Stimulated activated CD4-positive, alpha-beta T cell treated with anti-CD3 and anti-CD28 coated beads, Interleukin-2, amount 100 ng/mL, for 4 hours (primary cell): ENCODE measurements at regions not wholly inside any gene's neighbourhood (a gene's known extent, or its start where the extent isn't known, plus 50 kb on each side); places are given as distances from the start of the nearest gene placed in this dataset.
"Not testable (repeated sequence)": the region's sequence is repeated elsewhere in the genome, so short reads cannot be mapped to it uniquely, and the experiment has no call there.

ENCODE experiments used
- DNase-seq: peaks from one replicate; pipeline ENCODE4 v3.0.0-alpha.2; 2020; ENCODE audit warnings: low read depth

DNA sequence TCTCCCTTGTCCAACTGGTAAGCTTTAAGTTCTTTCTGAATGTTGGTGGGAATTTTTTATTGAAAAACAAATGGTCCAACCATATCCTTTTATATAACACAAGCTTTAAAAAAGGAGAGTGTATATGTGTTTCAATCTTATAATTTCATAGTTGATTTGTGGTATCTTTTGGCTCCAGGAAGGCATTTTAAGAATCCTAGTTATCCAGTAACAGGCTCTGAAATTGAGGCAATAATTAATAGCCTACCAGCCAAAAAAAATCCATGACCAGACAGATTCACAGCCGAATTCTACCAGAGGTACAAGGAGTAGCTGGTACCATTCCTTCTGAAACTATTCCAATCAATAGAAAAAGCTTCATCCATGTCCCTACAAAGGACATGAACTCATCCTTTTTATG lies 141.6 kb downstream of the FZD1 start:
- not testable (repeated sequence) for DNase-seq

DNA sequence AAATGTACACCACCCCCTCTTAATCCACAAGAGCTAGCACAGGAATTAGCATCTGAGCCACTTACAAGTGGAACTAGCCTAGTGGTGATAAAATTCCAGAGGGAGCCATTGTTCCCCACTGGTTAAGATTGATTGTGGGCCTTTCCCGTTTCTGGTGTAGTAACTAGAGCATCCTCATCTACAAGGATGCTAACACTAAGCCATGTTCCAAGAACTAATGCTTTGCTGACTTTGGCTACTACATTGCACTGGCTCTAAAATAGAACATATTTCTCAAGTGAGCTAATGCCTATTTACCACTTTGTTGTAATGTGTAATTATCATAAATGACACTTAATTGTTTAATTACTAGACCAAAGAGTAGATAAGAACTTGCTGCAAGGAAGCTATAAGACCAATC lies 143.7 kb downstream of the FZD1 start:
- DNase-seq, result no peak

DNA sequence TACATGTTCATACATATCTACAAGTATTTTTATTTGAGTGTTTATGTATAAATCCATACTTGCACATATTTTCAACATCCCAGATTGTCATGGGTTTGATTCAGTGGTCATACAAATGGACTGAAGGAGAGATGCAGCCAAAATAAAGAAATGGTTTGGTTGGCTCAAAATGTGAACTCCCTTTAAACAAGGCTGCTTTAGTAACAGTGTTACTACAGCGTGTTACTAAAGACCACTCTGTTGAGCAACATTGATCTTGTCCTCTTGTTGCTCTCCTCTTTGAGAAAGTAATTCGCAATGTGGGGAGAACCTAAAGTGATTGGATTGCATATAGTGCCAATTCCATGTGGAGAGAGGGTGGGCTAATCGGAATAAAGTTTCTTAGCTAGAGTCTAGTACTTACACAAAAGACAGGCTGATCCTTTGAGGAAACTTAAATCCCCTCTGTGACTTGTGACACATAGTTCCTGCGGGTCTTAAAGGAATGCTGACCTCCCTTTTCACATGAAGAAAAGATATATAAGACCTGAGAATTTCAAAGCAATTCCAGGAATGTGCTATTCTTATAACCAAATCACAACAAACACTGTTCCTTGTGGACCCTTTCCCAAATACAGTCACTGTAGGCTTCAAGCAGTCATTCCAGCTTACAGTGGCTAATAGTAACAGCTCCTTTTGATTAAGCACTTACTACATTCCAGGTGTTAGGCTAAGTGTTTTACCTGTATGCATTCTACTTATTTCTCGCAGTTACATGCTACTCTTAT lies 144.3 kb downstream of the FZD1 start:
- DNase-seq, result no peak

DNA sequence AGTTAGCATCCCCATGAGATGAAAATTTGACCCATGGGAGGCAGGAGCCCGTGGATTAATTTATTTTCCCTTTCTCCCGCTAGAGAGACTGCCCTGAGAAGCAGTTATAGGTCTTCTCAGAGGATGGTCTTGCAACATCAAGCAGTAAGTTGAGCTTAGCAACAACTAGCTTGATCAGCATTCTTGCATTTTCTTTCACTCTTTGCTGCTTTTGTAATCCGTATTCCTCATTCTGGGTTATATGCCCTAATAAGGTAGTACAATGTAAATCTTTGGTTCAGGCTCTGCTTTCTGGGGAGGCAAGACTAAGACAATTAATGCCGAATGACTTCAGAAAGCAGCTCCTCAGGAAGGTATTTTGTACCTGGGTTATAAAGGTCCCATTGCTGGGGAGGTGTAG lies 146.8 kb downstream of the FZD1 start:
- DNase-seq, result no peak

DNA sequence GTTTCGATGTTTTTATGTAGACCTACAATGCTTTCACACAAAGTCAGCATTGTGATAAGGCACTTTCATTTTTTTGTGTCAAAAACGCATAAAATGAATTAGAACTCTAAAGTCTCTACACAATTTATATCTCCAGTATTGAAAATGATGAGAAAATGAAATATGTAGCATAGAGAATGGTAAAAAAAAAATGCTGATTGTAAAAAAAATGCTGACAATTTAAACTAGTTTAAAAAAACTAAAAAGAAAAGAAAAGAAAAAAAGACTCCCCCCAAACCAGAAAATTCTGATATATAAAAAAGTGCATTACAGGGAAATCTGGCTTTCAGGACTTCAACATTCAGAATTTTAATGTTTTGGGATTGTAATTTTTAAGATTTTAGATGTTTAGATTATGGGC lies 148.1 kb downstream of the FZD1 start:
- DNase-seq, result no peak

DNA sequence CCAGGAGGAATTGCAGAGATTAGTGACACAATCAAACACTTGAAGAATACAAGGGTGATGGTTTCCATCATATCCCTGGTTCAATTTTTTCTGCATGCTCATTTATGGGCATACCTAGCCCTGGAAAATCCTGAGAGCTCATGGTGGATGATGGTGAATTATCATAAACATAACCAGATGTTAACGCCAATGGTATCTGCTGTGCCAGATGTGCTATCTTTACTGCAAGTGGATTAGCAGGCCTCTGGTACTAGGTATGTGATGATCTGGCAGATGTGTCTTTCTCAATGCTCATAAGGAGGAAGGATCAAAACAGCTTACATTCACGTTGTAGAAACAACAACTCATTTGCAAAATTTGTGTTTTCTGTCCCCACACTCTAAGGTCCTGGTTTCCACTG lies 150.5 kb downstream of the FZD1 start:
- DNase-seq, result no peak

DNA sequence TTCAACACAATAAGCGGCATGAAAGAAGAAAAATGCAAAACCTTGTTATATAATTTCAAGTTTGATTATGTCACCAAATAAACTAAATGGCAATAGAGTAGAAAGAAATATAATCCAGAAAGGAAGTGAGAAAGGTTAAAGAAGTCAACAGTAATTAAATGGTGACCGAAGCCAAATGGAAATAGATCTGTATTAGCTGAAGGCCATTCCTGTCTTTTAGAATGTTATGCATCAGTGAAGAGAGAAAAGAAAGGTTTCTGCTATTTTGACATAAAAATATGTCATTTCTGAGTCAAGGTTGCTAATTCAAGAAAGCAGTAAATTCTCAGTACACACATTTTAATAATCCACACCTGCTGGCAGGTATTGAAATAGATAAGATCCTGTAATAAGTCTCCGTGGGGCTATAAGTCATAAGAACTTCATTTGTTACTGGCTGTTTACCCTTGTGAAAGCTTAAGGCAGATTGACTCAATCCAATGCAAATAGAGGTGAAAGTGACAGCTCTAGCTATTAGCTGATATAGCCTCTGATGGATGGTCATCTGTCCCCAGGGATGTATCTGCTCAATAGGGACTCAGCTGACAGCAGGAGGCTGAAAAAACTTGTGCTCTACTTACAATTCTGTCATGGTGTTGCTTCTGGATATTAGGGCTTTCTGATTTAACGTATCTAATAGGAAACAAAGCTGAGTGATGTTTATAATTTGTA lies 152.1 kb downstream of the FZD1 start:
- DNase-seq, result no peak

DNA sequence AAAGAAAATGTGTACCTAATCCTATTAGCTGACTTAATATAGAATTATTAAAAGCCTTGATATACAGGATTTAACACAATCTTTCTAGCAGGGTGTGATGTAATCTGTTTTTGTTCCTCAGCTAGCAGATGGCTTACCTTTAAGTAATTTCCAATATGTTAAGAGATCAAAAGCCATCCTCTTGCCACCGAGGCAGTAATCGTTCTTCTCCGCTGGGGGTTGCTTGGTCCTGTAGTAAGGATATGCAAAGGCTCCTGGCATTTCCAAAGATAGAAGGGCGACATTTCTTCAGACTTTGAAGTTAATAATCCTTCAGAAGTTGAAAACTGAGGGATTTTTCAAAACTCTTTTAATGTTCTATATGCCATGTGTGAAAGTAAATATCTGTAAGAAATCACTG lies 156.4 kb downstream of the FZD1 start:
- DNase-seq, result no peak

DNA sequence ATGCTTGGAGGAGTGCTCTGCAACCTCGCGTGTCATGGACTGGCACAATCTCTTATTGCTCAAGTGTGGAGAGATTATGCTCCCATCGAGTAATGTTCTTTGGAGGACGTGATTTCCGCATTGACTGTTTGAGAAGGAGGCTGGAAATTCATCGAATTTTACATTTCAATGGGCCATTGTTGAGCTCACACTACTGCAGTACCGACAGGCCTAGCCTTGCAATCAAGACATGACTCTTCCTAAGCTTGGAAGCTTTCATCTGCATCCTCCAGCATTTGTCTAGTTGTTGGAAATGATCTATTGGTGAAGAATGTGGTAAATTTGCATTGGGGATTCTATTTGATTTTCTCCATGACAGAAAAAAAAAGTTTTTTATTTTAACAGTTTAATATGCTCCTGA lies 156.8 kb downstream of the FZD1 start:
- DNase-seq, result no peak

DNA sequence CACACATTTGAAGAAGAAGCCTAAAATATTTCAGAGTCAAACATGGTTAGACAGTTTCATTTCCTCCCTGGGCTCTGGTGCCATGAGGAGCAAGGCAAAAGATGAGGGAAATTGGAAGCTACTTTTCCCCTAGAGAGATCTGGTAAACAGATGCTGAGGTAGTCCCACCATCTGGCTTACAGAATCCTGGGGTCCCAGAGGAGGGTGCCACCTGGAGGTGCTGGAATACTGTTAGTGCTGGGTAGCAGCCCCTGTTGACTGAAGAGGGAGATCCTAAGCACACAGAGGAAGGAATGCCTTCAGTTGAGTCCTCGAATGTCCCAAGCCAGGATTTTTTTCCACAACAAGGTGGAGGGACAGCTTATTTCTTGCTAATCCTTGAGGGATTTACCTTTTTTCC lies 160.1 kb downstream of the FZD1 start:
- no peak for DNase-seq

DNA sequence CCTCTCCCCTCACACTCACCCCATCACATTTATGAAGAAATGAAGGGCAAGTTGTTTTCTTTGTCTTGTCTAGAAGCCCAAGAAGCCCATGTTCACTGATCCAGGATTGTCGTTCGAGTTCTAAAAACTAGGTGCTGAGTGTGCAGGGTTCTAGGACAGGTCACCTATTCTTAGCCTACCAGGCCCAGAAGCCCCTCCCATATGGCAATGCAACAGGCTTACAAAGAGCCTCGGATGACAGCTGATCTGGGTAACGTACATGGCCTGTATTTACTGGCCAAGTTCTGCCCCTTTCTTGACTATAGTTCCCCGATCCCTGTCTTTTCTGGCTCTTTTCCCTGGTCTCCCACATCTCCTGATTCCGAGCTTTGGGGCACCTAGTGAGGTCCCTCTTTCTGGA lies 160.9 kb downstream of the FZD1 start:
- DNase-seq, result no peak

DNA sequence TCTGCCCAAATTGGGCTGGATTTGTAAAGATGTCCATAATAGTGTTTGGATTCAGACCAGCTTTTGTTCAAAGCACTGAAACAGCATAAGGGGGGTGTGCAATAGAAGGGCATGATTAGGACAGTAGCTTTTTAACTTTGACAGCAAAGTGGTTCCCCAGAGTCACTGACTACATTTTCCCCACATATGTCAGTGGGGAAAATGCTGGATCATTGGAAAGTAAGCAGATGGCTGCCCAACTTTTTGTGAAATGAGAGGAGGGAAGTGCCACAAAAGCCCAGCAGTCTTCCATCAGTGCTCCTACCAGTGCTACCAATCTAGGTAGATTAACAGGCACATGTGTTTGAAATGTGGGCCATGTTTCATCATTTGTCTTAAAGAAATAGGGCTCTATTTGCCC lies 162.8 kb downstream of the FZD1 start:
- DNase-seq, result no peak

DNA sequence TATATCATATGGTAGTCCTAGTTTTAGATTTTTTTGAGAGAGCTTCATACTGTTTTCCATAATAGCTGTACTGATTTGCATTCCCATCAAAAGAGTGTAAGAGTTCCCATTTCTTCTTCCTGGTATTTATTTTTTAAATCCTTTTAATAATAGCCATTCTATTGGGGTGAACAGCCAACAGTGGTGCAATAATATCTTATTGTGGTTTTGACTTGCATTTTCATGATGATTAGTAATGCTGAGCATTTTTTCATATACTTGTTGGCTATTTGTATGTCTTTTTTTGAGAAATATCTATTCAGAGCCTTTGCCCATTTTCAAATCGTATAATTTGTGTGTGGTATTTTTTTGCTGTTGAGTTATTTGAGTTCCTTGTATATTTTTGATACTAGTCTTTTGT lies 167.4 kb downstream of the FZD1 start:
- no peak for DNase-seq

DNA sequence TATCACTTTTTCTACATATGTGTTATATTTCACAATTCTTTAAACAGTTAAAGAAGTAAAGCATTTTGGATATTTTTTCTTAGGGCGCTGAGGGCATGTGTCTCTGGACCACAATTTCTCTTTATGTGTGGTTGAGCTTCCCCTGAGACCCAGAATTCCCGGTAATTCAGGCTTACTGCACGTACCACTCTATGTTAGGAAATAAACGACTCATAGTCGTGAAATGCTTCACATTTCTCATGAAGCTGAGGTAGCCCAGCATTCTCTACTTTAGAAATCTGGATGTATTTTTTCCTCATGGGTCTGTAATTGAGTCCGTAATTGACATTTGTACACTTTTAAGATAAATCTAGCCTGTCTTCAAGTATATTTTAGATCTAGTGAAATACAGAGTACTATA lies 170.6 kb downstream of the FZD1 start:
- DNase-seq, result no peak

DNA sequence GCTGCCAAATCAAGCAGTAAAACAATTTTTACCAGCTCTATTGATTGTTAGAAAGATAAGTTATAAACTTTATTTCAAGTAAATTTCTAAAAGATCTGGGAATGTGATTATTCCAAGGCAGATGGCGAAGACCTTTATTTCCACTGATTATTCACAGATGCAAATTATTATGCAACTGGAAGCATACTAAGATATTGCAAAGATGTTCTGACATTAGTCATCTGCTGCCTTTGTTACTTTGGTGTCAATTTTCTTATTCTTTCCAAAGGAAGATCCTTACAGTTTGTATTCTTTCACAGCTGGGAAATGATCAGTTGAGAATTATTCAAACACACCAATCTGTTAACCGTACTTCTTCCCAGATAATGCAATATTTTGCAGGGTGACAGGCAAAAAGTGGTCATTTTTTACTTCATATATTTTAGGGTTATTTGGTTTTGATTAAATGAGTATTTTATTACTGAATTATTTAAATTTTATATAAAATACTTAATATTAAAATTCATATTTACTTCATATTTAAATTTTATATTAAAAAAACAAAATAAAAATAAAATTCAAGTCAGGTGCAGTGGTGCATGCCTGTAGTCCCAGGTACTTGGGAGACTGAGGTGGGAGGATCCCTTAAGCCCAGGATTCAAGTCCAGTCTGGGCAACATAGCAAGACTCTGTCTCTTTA lies 171.3 kb downstream of the FZD1 start:
- no peak for DNase-seq

DNA sequence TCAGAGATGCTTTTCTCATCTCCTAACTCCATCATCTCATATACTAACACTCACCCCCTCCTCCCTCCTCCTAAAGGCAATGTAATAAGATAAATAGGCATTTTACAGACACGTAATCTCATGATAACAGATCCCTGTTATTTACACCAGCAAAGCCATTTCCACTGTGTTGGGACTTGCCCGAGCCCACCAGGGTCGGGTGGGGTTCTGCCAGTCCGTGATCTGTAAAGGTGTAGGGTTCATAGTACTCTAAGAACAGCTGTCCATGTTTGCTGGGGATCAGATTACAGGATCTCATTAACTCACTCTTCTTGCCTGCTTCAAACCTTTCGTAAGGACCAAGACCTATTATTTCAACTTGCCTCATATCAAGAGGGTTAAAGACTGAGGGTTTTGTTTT lies 172.4 kb downstream of the FZD1 start:
- DNase-seq, result no peak

DNA sequence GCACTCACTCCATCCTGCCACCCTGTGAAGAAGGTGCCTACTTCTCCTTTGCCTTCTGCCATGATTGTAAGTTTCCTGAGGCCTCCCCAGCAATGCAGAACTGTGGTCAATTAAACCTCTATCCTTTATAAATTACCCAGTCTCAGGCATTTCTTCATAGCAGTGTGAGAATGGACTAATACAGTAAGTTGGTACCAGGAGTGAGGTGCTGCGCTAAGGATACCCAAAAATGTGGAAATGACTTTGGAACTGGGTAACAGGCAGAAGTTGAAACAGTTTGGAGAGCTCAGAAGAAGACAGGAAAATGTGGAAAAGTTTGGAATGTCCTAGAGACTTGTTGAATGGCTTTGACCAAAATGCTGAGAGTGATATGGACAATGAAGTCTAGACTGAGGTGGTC lies 176.0 kb downstream of the FZD1 start:
- not testable (repeated sequence) for DNase-seq

DNA sequence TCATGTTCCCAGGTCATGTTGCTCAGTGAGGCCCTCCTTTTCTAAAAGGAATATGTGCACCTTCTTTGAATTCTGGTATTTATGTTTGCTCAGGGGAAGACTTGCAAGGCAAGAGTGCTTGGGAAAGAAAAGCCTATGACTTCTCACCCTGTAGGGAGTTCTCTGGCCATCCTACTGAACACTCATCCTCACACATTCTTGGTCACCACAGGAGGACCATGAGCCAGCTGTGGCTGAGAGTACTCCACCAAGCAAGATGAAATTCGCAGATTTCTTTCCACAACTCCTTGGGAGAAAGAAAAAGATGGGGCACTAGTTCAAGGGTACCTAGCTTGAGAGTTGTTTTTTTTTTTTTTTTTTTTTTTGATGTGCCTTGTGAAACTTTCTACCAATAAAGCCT lies 179.6 kb downstream of the FZD1 start:
- no peak for DNase-seq

DNA sequence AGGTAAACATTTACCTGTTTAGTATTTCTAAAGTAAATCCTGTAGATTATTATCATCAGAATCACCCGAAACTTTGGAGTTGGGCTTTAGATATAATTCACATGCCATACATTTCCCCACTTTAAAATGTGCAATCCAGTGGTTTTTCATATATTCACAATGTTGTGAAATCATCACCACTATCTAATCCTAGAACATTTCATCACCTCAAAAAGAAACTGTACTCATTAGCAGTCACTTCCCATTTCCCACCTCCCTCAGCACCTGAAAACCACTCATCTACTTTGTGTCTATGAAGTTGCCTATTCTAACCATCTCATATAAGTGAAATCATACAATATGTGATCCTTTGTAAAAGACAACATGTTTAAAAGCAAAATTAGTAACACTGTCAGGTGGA lies 182.6 kb downstream of the FZD1 start:
- no peak for DNase-seq

DNA sequence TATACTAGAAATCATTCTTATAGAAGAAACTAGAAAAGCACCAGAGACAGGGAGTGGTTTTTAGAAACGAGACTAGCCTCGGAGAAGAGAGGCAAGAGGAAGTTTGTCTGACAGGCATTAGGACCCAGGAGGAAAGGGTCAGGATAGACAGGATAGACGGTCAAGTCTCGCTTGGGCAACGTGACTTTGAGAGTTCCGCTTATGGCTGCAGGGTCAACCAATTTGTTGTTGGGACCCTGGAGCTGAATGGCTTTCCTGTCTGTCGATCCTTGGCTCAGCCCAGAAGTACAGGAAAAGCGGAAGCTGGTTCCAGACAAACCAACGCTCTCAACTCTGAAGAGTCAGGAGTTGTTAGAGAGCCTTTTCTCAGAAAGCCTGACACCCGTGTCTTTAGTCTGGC lies 191.2 kb downstream of the FZD1 start:
- DNase-seq, result no peak

DNA sequence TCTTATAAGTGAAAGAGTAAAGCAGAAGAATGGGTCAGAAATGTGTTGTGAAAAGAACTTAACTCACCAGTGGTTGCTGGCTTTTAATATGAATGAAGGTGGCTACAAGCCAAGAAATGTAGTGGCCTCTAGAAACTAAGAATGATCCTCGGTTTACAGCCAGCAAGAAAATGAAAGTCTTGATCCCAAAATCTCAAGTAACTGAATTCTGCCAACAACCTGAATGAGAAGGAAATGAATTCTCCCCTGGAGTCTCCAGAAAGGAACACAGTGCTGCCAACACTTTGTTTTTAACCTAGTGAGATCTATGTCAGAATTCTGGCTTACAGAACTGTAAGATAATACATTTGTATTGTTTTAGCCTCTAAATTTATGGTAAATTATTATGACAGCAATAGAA lies 193.0 kb downstream of the FZD1 start:
- no peak for DNase-seq

DNA sequence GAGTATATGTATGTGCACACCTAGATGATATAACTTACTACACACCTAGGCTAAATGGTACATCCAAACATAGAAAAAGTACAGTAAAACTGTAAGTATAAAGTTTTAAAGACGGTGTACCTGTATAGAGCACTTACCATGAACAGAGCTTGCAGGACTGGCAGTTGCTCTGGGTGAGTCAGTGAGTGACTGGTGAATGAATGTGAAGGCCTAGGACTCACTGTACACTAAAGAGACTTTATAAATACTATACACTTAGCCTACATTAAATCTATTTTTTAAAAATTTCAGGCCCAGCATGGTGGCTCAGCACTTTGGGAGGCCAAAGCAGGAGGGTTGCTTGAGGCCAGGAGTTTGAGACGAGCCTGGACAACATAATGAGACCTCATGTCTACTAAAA lies 195.3 kb downstream of the FZD1 start:
- no peak for DNase-seq

DNA sequence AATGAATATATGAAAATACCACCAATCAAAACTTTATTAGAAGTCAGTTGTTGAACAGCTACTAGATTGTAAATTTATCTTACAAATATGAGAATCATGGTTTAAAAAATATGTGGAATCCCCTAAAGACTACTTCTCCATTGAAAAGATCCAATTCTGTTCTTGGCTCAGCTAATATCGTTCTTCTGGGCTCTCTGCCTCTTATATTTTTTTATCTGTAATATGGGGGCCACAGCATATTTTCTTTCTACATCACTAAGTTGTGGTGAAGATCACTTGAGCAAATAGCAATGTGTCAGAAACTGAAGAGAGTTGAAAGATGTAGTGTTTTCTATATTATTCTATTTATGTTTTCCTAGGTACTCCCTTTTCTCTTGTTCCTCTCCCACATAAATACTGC lies 198.1 kb downstream of the FZD1 start:
- no peak for DNase-seq
